SK-N-SH (cell line): ENCODE measurements at regions not wholly inside any gene's neighbourhood (a gene's known extent, or its start where the extent isn't known, plus 50 kb on each side); places are given as distances from the start of the nearest gene placed in this dataset.

Source experiments
- CTCF ChIA-PET: fragments of 300-600, 350-600 bp; formaldehyde crosslinking; extraction: SDS; loops from one replicate; lab custom pipeline; 2021; lab: Yijun Ruan, JAX
- POLR2A ChIA-PET: fragments of 350-600 bp; sonication (Branson Sonifier 250); formaldehyde crosslinking; extraction: SDS; loops from one replicate; lab custom pipeline; 2020; ENCODE audit warnings: antibody characterized with exemption, inconsistent platforms; lab: Yijun Ruan, JAX
- DNase-seq: peaks from one replicate; pipeline ENCODE4 v3.0.0; 2012
- H2AFZ ChIP-seq: fragments of 200-600 bp; sonication (generic); 2 replicates; pipeline ENCODE4 v1.8.1; 2016; ENCODE audit warnings: antibody characterized with exemption, mild to moderate bottlenecking, low read depth
- H3F3A ChIP-seq: fragments of 200-600 bp; sonication (generic); replicated peaks from 2 replicates; pipeline ENCODE3; 2016; ENCODE audit warnings: antibody characterized with exemption, mild to moderate bottlenecking; ENCODE audit not compliant: insufficient read depth
- H3K27ac ChIP-seq, 2 experiments: fragments of 200-500 bp in 1 of 2; fragments of 200-600 bp in 1 of 2; sonication (Bioruptor generic) in 1 of 2; sonication (generic), shearing (Covaris generic) in 1 of 2; 2 replicates each; pipeline versions ENCODE4 v1.5.1 to v1.6.1; 2014 to 2016; ENCODE audit warnings: low read depth in 2 of 2, inconsistent platforms in 1 of 2, low read length in 1 of 2, mild to moderate bottlenecking in 1 of 2, mixed read lengths in 1 of 2
- H3K27me3 ChIP-seq: fragments of 200-600 bp; sonication (generic), shearing (Covaris generic); 2 replicates; pipeline ENCODE4 v1.6.1; 2016; ENCODE audit warnings: mixed run types; ENCODE audit not compliant: insufficient read depth
- H3K36me3 ChIP-seq, 2 experiments: fragments of 200-500 bp in 1 of 2; fragments of 200-600 bp in 1 of 2; sonication (Bioruptor generic) in 1 of 2; sonication (generic) in 1 of 2; replicated peaks in 1 of 2; 2 replicates each; pipeline versions ENCODE3 to v1.5.1; 2014 to 2016; ENCODE audit warnings: low read length in 1 of 2, mild to moderate bottlenecking in 1 of 2; ENCODE audit not compliant: insufficient read depth in 2 of 2, control insufficient read depth in 1 of 2
- H3K4me1 ChIP-seq, 2 experiments: fragments of 200-500 bp in 1 of 2; fragments of 200-600 bp in 1 of 2; sonication (Bioruptor generic) in 1 of 2; sonication (generic), shearing (Covaris generic) in 1 of 2; 2 replicates each; pipeline versions ENCODE4 v1.5.1 to v1.6.1; 2014 to 2016; ENCODE audit warnings: low read depth in 1 of 2, low read length in 1 of 2, mixed run types in 1 of 2; ENCODE audit not compliant: insufficient read depth in 2 of 2, control insufficient read depth in 1 of 2
- H3K4me2 ChIP-seq: fragments of 200-600 bp; sonication (generic), shearing (Covaris generic); 2 replicates; pipeline ENCODE4 v1.6.1; 2017; ENCODE audit warnings: mixed run types
- H3K4me3 ChIP-seq, 2 experiments: fragments of 200-500 bp in 1 of 2; fragments of 200-600 bp in 1 of 2; sonication (Bioruptor generic) in 1 of 2; sonication (generic), shearing (Covaris generic) in 1 of 2; 2 replicates each; pipeline versions ENCODE4 v1.5.1 to v1.8.1; 2014 to 2016; ENCODE audit warnings: low read depth in 2 of 2, inconsistent platforms in 1 of 2, low read length in 1 of 2, mild to moderate bottlenecking in 1 of 2, mixed read lengths in 1 of 2, moderate library complexity in 1 of 2
- H3K79me2 ChIP-seq: fragments of 200-600 bp; sonication (generic); 2 replicates; pipeline ENCODE4 v1.8.1; 2017; ENCODE audit warnings: mild to moderate bottlenecking; ENCODE audit not compliant: insufficient read depth
- H3K9ac ChIP-seq: fragments of 200-600 bp; sonication (generic); 2 replicates; pipeline ENCODE4 v1.6.1; 2017; ENCODE audit warnings: mixed run types
- H3K9me2 ChIP-seq: fragments of 200-600 bp; sonication (generic); 2 replicates; pipeline ENCODE4 v1.6.1; 2017; ENCODE audit warnings: mixed run types
- H3K9me3 ChIP-seq: fragments of 200-600 bp; sonication (generic); 2 replicates; pipeline ENCODE4 v1.6.1; 2017; ENCODE audit warnings: mixed run types, mild to moderate bottlenecking, moderate library complexity
- H4K20me1 ChIP-seq: fragments of 200-600 bp; sonication (generic); 2 replicates; pipeline ENCODE4 v1.6.1; 2017; ENCODE audit warnings: mild to moderate bottlenecking, mixed run types; ENCODE audit not compliant: insufficient read depth
- CTCF ChIP-seq: fragments of 200-600 bp; sonication (generic); IDR thresholded peaks from 2 replicates; pipeline ENCODE4 v1.6.1; 2017; ENCODE audit warnings: antibody characterized with exemption, mild to moderate bottlenecking, moderate library complexity
- ELF1 ChIP-seq: IDR thresholded peaks from 2 replicates; pipeline ENCODE4 v1.4.0; 2012
- FOSL2 ChIP-seq: IDR thresholded peaks from 2 replicates; pipeline ENCODE4 v1.4.0; 2012; ENCODE audit warnings: low read depth, mild to moderate bottlenecking, moderate library complexity, borderline replicate concordance
- IRF3 ChIP-seq: fragments of 150-350 bp; IDR thresholded peaks from 2 replicates; pipeline ENCODE4 v1.6.1; 2016; ENCODE audit warnings: mild to moderate bottlenecking, low read depth, low read length
- JUND ChIP-seq: IDR thresholded peaks from 2 replicates; pipeline ENCODE4 v1.4.0; 2012
- MAX ChIP-seq: IDR thresholded peaks from 2 replicates; pipeline ENCODE4 v1.4.0; 2012; ENCODE audit warnings: low read depth
- MEF2A ChIP-seq: IDR thresholded peaks from 2 replicates; pipeline ENCODE4 v1.4.0; 2012; ENCODE audit warnings: low read depth, borderline replicate concordance
- NFIC ChIP-seq: IDR thresholded peaks from 2 replicates; pipeline ENCODE4 v1.4.0; 2012; ENCODE audit warnings: borderline replicate concordance
- NRF1 ChIP-seq: IDR thresholded peaks from 2 replicates; pipeline ENCODE4 v1.6.1; 2012; ENCODE audit warnings: low read depth, mild to moderate bottlenecking, low read length
- POLR2AphosphoS5 ChIP-seq: IDR thresholded peaks from 2 replicates; pipeline ENCODE4 v1.6.1; 2012; ENCODE audit warnings: low read depth, low read length
- RAD21 ChIP-seq: IDR thresholded peaks from 2 replicates; pipeline ENCODE4 v1.6.1; 2012; ENCODE audit warnings: mild to moderate bottlenecking, low read length
- RXRA ChIP-seq: IDR thresholded peaks from 2 replicates; pipeline ENCODE4 v1.4.0; 2012; ENCODE audit warnings: low read depth, mild to moderate bottlenecking, borderline replicate concordance
- SIN3A ChIP-seq: IDR thresholded peaks from 2 replicates; pipeline ENCODE4 v1.6.1; 2012; ENCODE audit warnings: low read depth, mild to moderate bottlenecking, low read length, moderate library complexity, borderline replicate concordance
- SMC3 ChIP-seq: IDR thresholded peaks from 2 replicates; pipeline ENCODE4 v1.6.1; 2012; ENCODE audit warnings: low read depth, low read length, improper control_type of control experiment
- TCF12 ChIP-seq: IDR thresholded peaks from 2 replicates; pipeline ENCODE4 v1.4.0; 2012
- TEAD4 ChIP-seq: IDR thresholded peaks from 2 replicates; pipeline ENCODE4 v1.4.0; 2012; ENCODE audit warnings: mild to moderate bottlenecking, borderline replicate concordance; ENCODE audit not compliant: insufficient read depth
- USF1 ChIP-seq: IDR thresholded peaks from 2 replicates; pipeline ENCODE4 v1.4.0; 2012; ENCODE audit warnings: low read depth, borderline replicate concordance
- USF2 ChIP-seq: fragments of 150-350 bp; IDR thresholded peaks from 2 replicates; pipeline ENCODE4 v1.6.1; 2017; ENCODE audit warnings: antibody characterized with exemption, low read length, low read depth, borderline replicate concordance
- YY1 ChIP-seq: IDR thresholded peaks from 2 replicates; pipeline ENCODE4 v1.4.0; 2012; ENCODE audit warnings: low read depth, mild to moderate bottlenecking
- WGBS: methylation state at CpG from one replicate; pipeline ENCODE4 v1.1.6; 2017; ENCODE audit warnings: low lambda C conversion rate; 5-methylcytosine and 5-hydroxymethylcytosine counted together

GRCh38 chr15:98438907-98439306 is 209.4 kb upstream of the IGF1R start:
- Histone ChIP-seq H3K4me1 (no peaks in the 10 kb centered on the region), H3K9ac (no peak overlapping the region), H3K79me2 (no peaks in the 10 kb centered on the region), H3K27ac (no peak overlapping the region), H3K4me3 (no peak overlapping the region), H3F3A (no peaks in the 10 kb centered on the region), H3K9me2 (no peaks in the 10 kb centered on the region), H4K20me1 (no peaks in the 10 kb centered on the region), H3K27me3 (peaks cover 35% of the 10 kb centered on the region; the same call in 1 of the 2 replicates), H3K9me3 (no peaks in the 10 kb centered on the region), H2AFZ (no peak overlapping the region), H3K4me2 (no peak overlapping the region), H3K36me3 (no peaks in the 10 kb centered on the region)
- ChIA-PET CTCF (interaction anchor here (1.0 to 1.9 kb wide), 3 partner anchors 11 to 80 kb away, joined by 3 to 6 read pairs (median 6); no protein-coding TSS in a partner anchor), POLR2A (no interaction called here)
- WGBS, result 0% methylated on average over 1 of the region's 7 CpGs
- no peak for DNase-seq
- no peak for TF ChIP-seq SIN3A
- no peak for TF ChIP-seq RXRA
- no peak for TF ChIP-seq IRF3
- no peak for TF ChIP-seq FOSL2
- TF ChIP-seq RAD21, result no peak
- no peak for TF ChIP-seq NFIC
- no peak for TF ChIP-seq POLR2AphosphoS5
- TF ChIP-seq MEF2A, result no peak
- TF ChIP-seq MAX, result no peak
- no peak for TF ChIP-seq USF2
- no peak for TF ChIP-seq NRF1
- no peak for TF ChIP-seq ELF1
- no peak for TF ChIP-seq TCF12
- TF ChIP-seq TEAD4, result no peak
- TF ChIP-seq, all 33 proteins: peak for 0

- no peaks in the 10 kb centered on the region for H3K9me3 ChIP-seq
- no peaks in the 10 kb centered on the region for H3K36me3 ChIP-seq
- no peaks in the 10 kb centered on the region for H3K4me1 ChIP-seq
- ChIA-PET POLR2A (no interaction called here), CTCF (interaction anchor here (1.4 to 1.9 kb wide), 4 partner anchors 10 to 80 kb away, joined by 3 to 6 read pairs (median 6); no protein-coding TSS in a partner anchor)
- no peaks in the 10 kb centered on the region for H4K20me1 ChIP-seq
- no peak for DNase-seq
- H3K4me3 ChIP-seq, result no peak overlapping the region
- no peak overlapping the region for H2AFZ ChIP-seq
- H3K9me2 ChIP-seq, result no peaks in the 10 kb centered on the region
- TF ChIP-seq SMC3 (no peak), YY1 (no peak), USF1 (no peak), POLR2AphosphoS5 (no peak), JUND (no peak), NFIC (no peak), CTCF (no peak)
- H3K4me2 ChIP-seq, result no peak overlapping the region
- no peak overlapping the region for H3K27ac ChIP-seq
- H3K79me2 ChIP-seq, result no peaks in the 10 kb centered on the region
- H3F3A ChIP-seq, result no peaks in the 10 kb centered on the region
- peaks cover 34% of the 10 kb centered on the region; the same call in 1 of the 2 replicates for H3K27me3 ChIP-seq
- 7% methylated on average over 5 of the region's 6 CpGs for WGBS
- H3K9ac ChIP-seq, result no peak overlapping the region
Observed at GRCh38 chr15:98439523-98439942, 208.8 kb upstream of the IGF1R start.
